ENCODE measurements at regions not wholly inside any gene's neighbourhood (a gene's known extent, or its start where the extent isn't known, plus 50 kb on each side); places are given as distances from the start of the nearest gene placed in this dataset.

- TF ChIP-seq POLR2A (IDR thresholded peaks at IDR 0.05) (no peak), CTCF (IDR thresholded peaks at IDR 0.05) (no peak), POLR2AphosphoS5 (IDR thresholded peaks at IDR 0.05) (no peak)
These were observed 207.8 kb upstream of the ZFP64 start for GRCh38 chr20:52399352-52399751.

Data from prostate gland (tissue), 2 donors.